HL-60 (cell line): ENCODE measurements at regions not wholly inside any gene's neighbourhood (a gene's known extent, or its start where the extent isn't known, plus 50 kb on each side); places are given as distances from the start of the nearest gene placed in this dataset.

Experiments
- DNase-seq, 2 experiments: peaks; one replicate each; pipeline ENCODE4 v3.0.0-alpha.2; 2010 to 2020; ENCODE audit warnings: low read depth in 1 of 2, low spot score in 1 of 2
- H3K27ac ChIP-seq: fragments of 250-450 bp; sonication (Bioruptor Pico); replicated peaks from 2 replicates; pipeline ENCODE4 v1.5.1; 2020; ENCODE audit warnings: mild to moderate bottlenecking, moderate library complexity
- H3K27me3 ChIP-seq: fragments of 250-450 bp; sonication (Bioruptor Pico); 2 replicates; pipeline ENCODE4 v1.5.1; 2021; ENCODE audit warnings: mild to moderate bottlenecking, moderate library complexity; ENCODE audit not compliant: insufficient read depth, poor library complexity, severe bottlenecking
- H3K4me3 ChIP-seq: replicated peaks from 2 replicates; pipeline ENCODE4 v1.5.1; 2011; ENCODE audit warnings: mild to moderate bottlenecking, control low read depth, low read length; ENCODE audit not compliant: insufficient read depth
- CTCF ChIP-seq: IDR thresholded peaks from one replicate; pipeline ENCODE4 v1.5.1; 2011; ENCODE audit warnings: low read length, control low read depth, inconsistent platforms; ENCODE audit not compliant: insufficient read depth
- GABPA ChIP-seq: IDR thresholded peaks from 2 replicates; pipeline ENCODE4 v1.6.1; 2012; ENCODE audit warnings: low read depth
- POLR2AphosphoS5 ChIP-seq: IDR thresholded peaks from 2 replicates; pipeline ENCODE4 v1.6.1; 2012; ENCODE audit warnings: low read depth
- REST ChIP-seq: IDR thresholded peaks from 2 replicates; pipeline ENCODE4 v1.6.1; 2012; ENCODE audit warnings: low read depth; ENCODE audit not compliant: insufficient replicate concordance
- SPI1 ChIP-seq: IDR thresholded peaks from 2 replicates; pipeline ENCODE4 v1.6.1; 2012; ENCODE audit warnings: low read depth, mild to moderate bottlenecking, borderline replicate concordance

GRCh38 chr9:89748831-89749499 is 144.2 kb downstream of the GADD45G start:
- Histone ChIP-seq H3K4me3 (no peak overlapping the region), H3K27me3 (peaks cover 3% of the 10 kb centered on the region), H3K27ac (no peak overlapping the region)
- TF ChIP-seq POLR2AphosphoS5 (no peak), REST (no peak), CTCF (no peak), SPI1 (no peak), GABPA (no peak)
- DNase-seq = no peak

- Histone ChIP-seq H3K27me3 (peaks cover 3% of the 10 kb centered on the region), H3K27ac (no peak overlapping the region), H3K4me3 (no peak overlapping the region)
- no peak for TF ChIP-seq GABPA
- TF ChIP-seq SPI1 = no peak
- no peak for TF ChIP-seq POLR2AphosphoS5
- TF ChIP-seq CTCF = no peak
- no peak for TF ChIP-seq REST
- no peak for DNase-seq
Measured at GRCh38 chr9:89749500-89750116, 144.8 kb downstream of the GADD45G start.

GRCh38 chr9:89750117-89750791 is 145.4 kb downstream of the GADD45G start:
- Histone ChIP-seq H3K27me3 (peaks cover 3% of the 10 kb centered on the region), H3K4me3 (no peak overlapping the region), H3K27ac (no peak overlapping the region)
- DNase-seq = no peak
- TF ChIP-seq CTCF = no peak
- TF ChIP-seq GABPA = no peak
- TF ChIP-seq REST = no peak
- TF ChIP-seq SPI1 = no peak
- no peak for TF ChIP-seq POLR2AphosphoS5
